ENCODE measurements at regions not wholly inside any gene's neighbourhood (a gene's known extent, or its start where the extent isn't known, plus 50 kb on each side); places are given as distances from the start of the nearest gene placed in this dataset.
A peak's percentile ranks its signal among the peaks of the same experiment; 100 is the strongest.

GRCh38 chr1:56434740-56435139, 144.6 kb downstream of the PLPP3 start:
- TF ChIP-seq CTCF (IDR thresholded peaks at IDR 0.05 in 8 of 11, conservative IDR thresholded peaks at IDR 0.05 in 3 of 11) = peak in 3 of 11 experiments; percentile 13 to 30 (median 23)
- no peak for TF ChIP-seq POLR2A (IDR thresholded peaks at IDR 0.05)
- peak in 1 of 3 donors; percentile 21 for TF ChIP-seq POLR2AphosphoS5 (IDR thresholded peaks at IDR 0.05)
